Tibial nerve (tissue), 3 donors: ENCODE measurements at regions not wholly inside any gene's neighbourhood (a gene's known extent, or its start where the extent isn't known, plus 50 kb on each side); places are given as distances from the start of the nearest gene placed in this dataset.

Experiments
- CTCF ChIP-seq, 5 experiments: fragments of 200-600 bp in 3 of 5; fragments of 450-650 bp in 2 of 5; sonication (generic) in 3 of 5; IDR thresholded peaks; one replicate each; pipeline ENCODE4 v1.5.1; 2016 to 2019; ENCODE audit warnings: antibody characterized with exemption in 5 of 5, mild to moderate bottlenecking in 3 of 5, moderate library complexity in 2 of 5
- POLR2A ChIP-seq, 2 donors: fragments of 450-650 bp; IDR thresholded peaks; one replicate each; pipeline ENCODE4 v1.6.1; 2017; ENCODE audit warnings: antibody characterized with exemption in 2 of 2, mild to moderate bottlenecking in 2 of 2, moderate library complexity in 2 of 2

- TF ChIP-seq CTCF (IDR thresholded peaks at IDR 0.05) (no peak), POLR2A (IDR thresholded peaks at IDR 0.05) (no peak)
Measured at GRCh38 chr7:138243430-138243829, 167.2 kb downstream of the AKR1D1 start.
